SK-N-SH (cell line): ENCODE measurements at regions not wholly inside any gene's neighbourhood (a gene's known extent, or its start where the extent isn't known, plus 50 kb on each side); places are given as distances from the start of the nearest gene placed in this dataset.

Experiments used
- CTCF ChIA-PET: fragments of 300-600, 350-600 bp; formaldehyde crosslinking; extraction: SDS; loops from one replicate; lab custom pipeline; 2021; lab: Yijun Ruan, JAX
- POLR2A ChIA-PET: fragments of 350-600 bp; sonication (Branson Sonifier 250); formaldehyde crosslinking; extraction: SDS; loops from one replicate; lab custom pipeline; 2020; ENCODE audit warnings: antibody characterized with exemption, inconsistent platforms; lab: Yijun Ruan, JAX
- DNase-seq: peaks from one replicate; pipeline ENCODE4 v3.0.0; 2012
- H2AFZ ChIP-seq: fragments of 200-600 bp; sonication (generic); 2 replicates; pipeline ENCODE4 v1.8.1; 2016; ENCODE audit warnings: antibody characterized with exemption, mild to moderate bottlenecking, low read depth
- H3F3A ChIP-seq: fragments of 200-600 bp; sonication (generic); replicated peaks from 2 replicates; pipeline ENCODE3; 2016; ENCODE audit warnings: antibody characterized with exemption, mild to moderate bottlenecking; ENCODE audit not compliant: insufficient read depth
- H3K27ac ChIP-seq, 2 experiments: fragments of 200-500 bp in 1 of 2; fragments of 200-600 bp in 1 of 2; sonication (Bioruptor generic) in 1 of 2; sonication (generic), shearing (Covaris generic) in 1 of 2; 2 replicates each; pipeline versions ENCODE4 v1.5.1 to v1.6.1; 2014 to 2016; ENCODE audit warnings: low read depth in 2 of 2, inconsistent platforms in 1 of 2, low read length in 1 of 2, mild to moderate bottlenecking in 1 of 2, mixed read lengths in 1 of 2
- H3K27me3 ChIP-seq: fragments of 200-600 bp; sonication (generic), shearing (Covaris generic); 2 replicates; pipeline ENCODE4 v1.6.1; 2016; ENCODE audit warnings: mixed run types; ENCODE audit not compliant: insufficient read depth
- H3K36me3 ChIP-seq, 2 experiments: fragments of 200-500 bp in 1 of 2; fragments of 200-600 bp in 1 of 2; sonication (Bioruptor generic) in 1 of 2; sonication (generic) in 1 of 2; replicated peaks in 1 of 2; 2 replicates each; pipeline versions ENCODE3 to v1.5.1; 2014 to 2016; ENCODE audit warnings: low read length in 1 of 2, mild to moderate bottlenecking in 1 of 2; ENCODE audit not compliant: insufficient read depth in 2 of 2, control insufficient read depth in 1 of 2
- H3K4me1 ChIP-seq, 2 experiments: fragments of 200-500 bp in 1 of 2; fragments of 200-600 bp in 1 of 2; sonication (Bioruptor generic) in 1 of 2; sonication (generic), shearing (Covaris generic) in 1 of 2; 2 replicates each; pipeline versions ENCODE4 v1.5.1 to v1.6.1; 2014 to 2016; ENCODE audit warnings: low read depth in 1 of 2, low read length in 1 of 2, mixed run types in 1 of 2; ENCODE audit not compliant: insufficient read depth in 2 of 2, control insufficient read depth in 1 of 2
- H3K4me2 ChIP-seq: fragments of 200-600 bp; sonication (generic), shearing (Covaris generic); 2 replicates; pipeline ENCODE4 v1.6.1; 2017; ENCODE audit warnings: mixed run types
- H3K4me3 ChIP-seq, 2 experiments: fragments of 200-500 bp in 1 of 2; fragments of 200-600 bp in 1 of 2; sonication (Bioruptor generic) in 1 of 2; sonication (generic), shearing (Covaris generic) in 1 of 2; 2 replicates each; pipeline versions ENCODE4 v1.5.1 to v1.8.1; 2014 to 2016; ENCODE audit warnings: low read depth in 2 of 2, inconsistent platforms in 1 of 2, low read length in 1 of 2, mild to moderate bottlenecking in 1 of 2, mixed read lengths in 1 of 2, moderate library complexity in 1 of 2
- H3K79me2 ChIP-seq: fragments of 200-600 bp; sonication (generic); 2 replicates; pipeline ENCODE4 v1.8.1; 2017; ENCODE audit warnings: mild to moderate bottlenecking; ENCODE audit not compliant: insufficient read depth
- H3K9ac ChIP-seq: fragments of 200-600 bp; sonication (generic); 2 replicates; pipeline ENCODE4 v1.6.1; 2017; ENCODE audit warnings: mixed run types
- H3K9me2 ChIP-seq: fragments of 200-600 bp; sonication (generic); 2 replicates; pipeline ENCODE4 v1.6.1; 2017; ENCODE audit warnings: mixed run types
- H3K9me3 ChIP-seq: fragments of 200-600 bp; sonication (generic); 2 replicates; pipeline ENCODE4 v1.6.1; 2017; ENCODE audit warnings: mixed run types, mild to moderate bottlenecking, moderate library complexity
- H4K20me1 ChIP-seq: fragments of 200-600 bp; sonication (generic); 2 replicates; pipeline ENCODE4 v1.6.1; 2017; ENCODE audit warnings: mild to moderate bottlenecking, mixed run types; ENCODE audit not compliant: insufficient read depth
- CHD2 ChIP-seq: fragments of 150-350 bp; IDR thresholded peaks from 2 replicates; pipeline ENCODE4 v1.6.1; 2018; ENCODE audit warnings: low read length; ENCODE audit not compliant: partially characterized antibody
- ELF1 ChIP-seq: IDR thresholded peaks from 2 replicates; pipeline ENCODE4 v1.4.0; 2012
- EP300 ChIP-seq, 2 experiments: IDR thresholded peaks; 2 replicates each; pipeline versions ENCODE4 v1.4.0 to v1.6.1; 2012; ENCODE audit warnings: borderline replicate concordance in 1 of 2, low read depth in 1 of 2, low read length in 1 of 2
- FOXM1 ChIP-seq: IDR thresholded peaks from 2 replicates; pipeline ENCODE4 v1.4.0; 2012; ENCODE audit warnings: low read depth, mild to moderate bottlenecking
- GATA2 ChIP-seq: sonication (generic); formaldehyde crosslinking; IDR thresholded peaks from 2 replicates; pipeline ENCODE4 v1.5.0; 2020; ENCODE audit warnings: mild to moderate bottlenecking, missing genetic modification reagents
- JUND ChIP-seq: IDR thresholded peaks from 2 replicates; pipeline ENCODE4 v1.4.0; 2012
- MXI1 ChIP-seq: IDR thresholded peaks from 2 replicates; pipeline ENCODE4 v1.6.1; 2012; ENCODE audit warnings: mild to moderate bottlenecking, low read depth, low read length, improper control_type of control experiment
- NFIC ChIP-seq: IDR thresholded peaks from 2 replicates; pipeline ENCODE4 v1.4.0; 2012; ENCODE audit warnings: borderline replicate concordance
- POLR2AphosphoS5 ChIP-seq: IDR thresholded peaks from 2 replicates; pipeline ENCODE4 v1.6.1; 2012; ENCODE audit warnings: low read depth, low read length
- RAD21 ChIP-seq: IDR thresholded peaks from 2 replicates; pipeline ENCODE4 v1.6.1; 2012; ENCODE audit warnings: mild to moderate bottlenecking, low read length
- RCOR1 ChIP-seq: fragments of 150-350 bp; IDR thresholded peaks from 2 replicates; pipeline ENCODE4 v1.6.1; 2017; ENCODE audit warnings: antibody characterized with exemption, low read length
- RXRA ChIP-seq: IDR thresholded peaks from 2 replicates; pipeline ENCODE4 v1.4.0; 2012; ENCODE audit warnings: low read depth, mild to moderate bottlenecking, borderline replicate concordance
- SMC3 ChIP-seq: IDR thresholded peaks from 2 replicates; pipeline ENCODE4 v1.6.1; 2012; ENCODE audit warnings: low read depth, low read length, improper control_type of control experiment
- TEAD4 ChIP-seq: IDR thresholded peaks from 2 replicates; pipeline ENCODE4 v1.4.0; 2012; ENCODE audit warnings: mild to moderate bottlenecking, borderline replicate concordance; ENCODE audit not compliant: insufficient read depth
- YY1 ChIP-seq: IDR thresholded peaks from 2 replicates; pipeline ENCODE4 v1.4.0; 2012; ENCODE audit warnings: low read depth, mild to moderate bottlenecking
- WGBS: methylation state at CpG from one replicate; pipeline ENCODE4 v1.1.6; 2017; ENCODE audit warnings: low lambda C conversion rate; 5-methylcytosine and 5-hydroxymethylcytosine counted together
- TF ChIP-seq, protein P1 (sequence below): IDR thresholded peaks from 2 replicates; pipeline ENCODE4 v1.6.1; 2012; ENCODE audit warnings: mild to moderate bottlenecking, low read depth, low read length, moderate library complexity
- TF ChIP-seq, protein P2 (sequence below): fragments of 150-350 bp; IDR thresholded peaks from 2 replicates; pipeline ENCODE4 v1.6.1; 2016; ENCODE audit warnings: mild to moderate bottlenecking, low read depth, low read length
- TF ChIP-seq, protein P3 (sequence below): fragments of 150-350 bp; IDR thresholded peaks from 2 replicates; pipeline ENCODE4 v1.6.1; 2017; ENCODE audit warnings: antibody characterized with exemption, low read length, low read depth, borderline replicate concordance
- TF ChIP-seq, protein P4 (sequence below): IDR thresholded peaks from 2 replicates; pipeline ENCODE4 v1.4.0; 2012; ENCODE audit warnings: low read depth, borderline replicate concordance

DNA sequence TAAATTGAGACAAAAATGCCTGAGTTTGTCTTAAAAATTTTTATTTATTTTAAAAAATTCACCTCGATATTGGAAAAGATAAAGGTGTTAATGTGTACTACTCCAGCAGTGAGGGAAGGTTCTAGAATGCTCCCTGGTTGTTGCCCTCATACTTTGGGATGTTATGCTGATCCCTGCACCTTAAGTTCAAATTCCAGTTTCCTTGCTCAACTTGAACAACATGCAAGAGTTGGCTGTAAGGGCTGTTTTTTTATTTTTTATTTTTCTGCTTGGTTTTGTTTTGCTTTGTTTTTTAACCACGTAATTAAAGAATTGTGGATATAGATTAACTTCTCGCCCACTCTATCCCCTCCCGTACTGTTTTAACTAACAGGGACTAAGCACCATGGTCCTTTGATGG, 158.7 kb upstream of the CITED2 start:
- peak overlapping the region; percentile 66; the same call in 1 of the 2 replicates for H3K4me2 ChIP-seq
- POLR2A ChIA-PET, result no interaction called here
- TF ChIP-seq MXI1, result no peak
- TF ChIP-seq RCOR1, result no peak
- no peak for TF ChIP-seq NFIC
- TF ChIP-seq RAD21, result no peak
- TF ChIP-seq CHD2, result no peak
- TF ChIP-seq, protein P1, sequence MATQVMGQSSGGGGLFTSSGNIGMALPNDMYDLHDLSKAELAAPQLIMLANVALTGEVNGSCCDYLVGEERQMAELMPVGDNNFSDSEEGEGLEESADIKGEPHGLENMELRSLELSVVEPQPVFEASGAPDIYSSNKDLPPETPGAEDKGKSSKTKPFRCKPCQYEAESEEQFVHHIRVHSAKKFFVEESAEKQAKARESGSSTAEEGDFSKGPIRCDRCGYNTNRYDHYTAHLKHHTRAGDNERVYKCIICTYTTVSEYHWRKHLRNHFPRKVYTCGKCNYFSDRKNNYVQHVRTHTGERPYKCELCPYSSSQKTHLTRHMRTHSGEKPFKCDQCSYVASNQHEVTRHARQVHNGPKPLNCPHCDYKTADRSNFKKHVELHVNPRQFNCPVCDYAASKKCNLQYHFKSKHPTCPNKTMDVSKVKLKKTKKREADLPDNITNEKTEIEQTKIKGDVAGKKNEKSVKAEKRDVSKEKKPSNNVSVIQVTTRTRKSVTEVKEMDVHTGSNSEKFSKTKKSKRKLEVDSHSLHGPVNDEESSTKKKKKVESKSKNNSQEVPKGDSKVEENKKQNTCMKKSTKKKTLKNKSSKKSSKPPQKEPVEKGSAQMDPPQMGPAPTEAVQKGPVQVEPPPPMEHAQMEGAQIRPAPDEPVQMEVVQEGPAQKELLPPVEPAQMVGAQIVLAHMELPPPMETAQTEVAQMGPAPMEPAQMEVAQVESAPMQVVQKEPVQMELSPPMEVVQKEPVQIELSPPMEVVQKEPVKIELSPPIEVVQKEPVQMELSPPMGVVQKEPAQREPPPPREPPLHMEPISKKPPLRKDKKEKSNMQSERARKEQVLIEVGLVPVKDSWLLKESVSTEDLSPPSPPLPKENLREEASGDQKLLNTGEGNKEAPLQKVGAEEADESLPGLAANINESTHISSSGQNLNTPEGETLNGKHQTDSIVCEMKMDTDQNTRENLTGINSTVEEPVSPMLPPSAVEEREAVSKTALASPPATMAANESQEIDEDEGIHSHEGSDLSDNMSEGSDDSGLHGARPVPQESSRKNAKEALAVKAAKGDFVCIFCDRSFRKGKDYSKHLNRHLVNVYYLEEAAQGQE, result no peak
- TF ChIP-seq GATA2, result no peak
- no peak for TF ChIP-seq POLR2AphosphoS5
- no peak for TF ChIP-seq YY1
- no peak for TF ChIP-seq FOXM1
- no peak for TF ChIP-seq RXRA
- TF ChIP-seq, protein P2, sequence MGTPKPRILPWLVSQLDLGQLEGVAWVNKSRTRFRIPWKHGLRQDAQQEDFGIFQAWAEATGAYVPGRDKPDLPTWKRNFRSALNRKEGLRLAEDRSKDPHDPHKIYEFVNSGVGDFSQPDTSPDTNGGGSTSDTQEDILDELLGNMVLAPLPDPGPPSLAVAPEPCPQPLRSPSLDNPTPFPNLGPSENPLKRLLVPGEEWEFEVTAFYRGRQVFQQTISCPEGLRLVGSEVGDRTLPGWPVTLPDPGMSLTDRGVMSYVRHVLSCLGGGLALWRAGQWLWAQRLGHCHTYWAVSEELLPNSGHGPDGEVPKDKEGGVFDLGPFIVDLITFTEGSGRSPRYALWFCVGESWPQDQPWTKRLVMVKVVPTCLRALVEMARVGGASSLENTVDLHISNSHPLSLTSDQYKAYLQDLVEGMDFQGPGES, result no peak
- no peak for TF ChIP-seq EP300 (IDR thresholded peaks at IDR 0.05; ENCODE audit: borderline replicate concordance in 1 of 2, low read depth in 1 of 2, low read length in 1 of 2)
- TF ChIP-seq ELF1, result no peak
- TF ChIP-seq SMC3, result no peak
- TF ChIP-seq, protein P3, sequence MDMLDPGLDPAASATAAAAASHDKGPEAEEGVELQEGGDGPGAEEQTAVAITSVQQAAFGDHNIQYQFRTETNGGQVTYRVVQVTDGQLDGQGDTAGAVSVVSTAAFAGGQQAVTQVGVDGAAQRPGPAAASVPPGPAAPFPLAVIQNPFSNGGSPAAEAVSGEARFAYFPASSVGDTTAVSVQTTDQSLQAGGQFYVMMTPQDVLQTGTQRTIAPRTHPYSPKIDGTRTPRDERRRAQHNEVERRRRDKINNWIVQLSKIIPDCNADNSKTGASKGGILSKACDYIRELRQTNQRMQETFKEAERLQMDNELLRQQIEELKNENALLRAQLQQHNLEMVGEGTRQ, result no peak
- TF ChIP-seq, protein P4, sequence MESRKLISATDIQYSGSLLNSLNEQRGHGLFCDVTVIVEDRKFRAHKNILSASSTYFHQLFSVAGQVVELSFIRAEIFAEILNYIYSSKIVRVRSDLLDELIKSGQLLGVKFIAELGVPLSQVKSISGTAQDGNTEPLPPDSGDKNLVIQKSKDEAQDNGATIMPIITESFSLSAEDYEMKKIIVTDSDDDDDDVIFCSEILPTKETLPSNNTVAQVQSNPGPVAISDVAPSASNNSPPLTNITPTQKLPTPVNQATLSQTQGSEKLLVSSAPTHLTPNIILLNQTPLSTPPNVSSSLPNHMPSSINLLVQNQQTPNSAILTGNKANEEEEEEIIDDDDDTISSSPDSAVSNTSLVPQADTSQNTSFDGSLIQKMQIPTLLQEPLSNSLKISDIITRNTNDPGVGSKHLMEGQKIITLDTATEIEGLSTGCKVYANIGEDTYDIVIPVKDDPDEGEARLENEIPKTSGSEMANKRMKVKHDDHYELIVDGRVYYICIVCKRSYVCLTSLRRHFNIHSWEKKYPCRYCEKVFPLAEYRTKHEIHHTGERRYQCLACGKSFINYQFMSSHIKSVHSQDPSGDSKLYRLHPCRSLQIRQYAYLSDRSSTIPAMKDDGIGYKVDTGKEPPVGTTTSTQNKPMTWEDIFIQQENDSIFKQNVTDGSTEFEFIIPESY, result no peak
- TF ChIP-seq TEAD4, result no peak
- no peak for TF ChIP-seq JUND

More for the DNA sequence above, 158.7 kb upstream of the CITED2 start:
- Histone ChIP-seq H4K20me1 (no peaks in the 10 kb centered on the region), H3K36me3 (no peaks in the 10 kb centered on the region), H3K9me2 (no peaks in the 10 kb centered on the region), H2AFZ (peak overlapping the region; percentile 90), H3K4me3 (no peak overlapping the region), H3K4me1 (peaks cover 0 to 32% of the 10 kb centered on the region in 2 experiments), H3K27ac (peak overlapping the region; percentile 73 to 81; a peak in 3 of 4 replicates), H3K9me3 (no peaks in the 10 kb centered on the region), H3K79me2 (no peaks in the 10 kb centered on the region; the same call in 1 of the 2 replicates), H3K9ac (peak overlapping the region; percentile 50; the same call in 1 of the 2 replicates), H3K27me3 (no peaks in the 10 kb centered on the region), H3F3A (peaks cover 21% of the 10 kb centered on the region)
- 48% methylated on average over 4 of the region's 4 CpGs for WGBS
- DNase-seq, result no peak
- CTCF ChIA-PET, result no interaction called here
